ENCODE measurements at regions not wholly inside any gene's neighbourhood (a gene's known extent, or its start where the extent isn't known, plus 50 kb on each side); places are given as distances from the start of the nearest gene placed in this dataset.

DNA sequence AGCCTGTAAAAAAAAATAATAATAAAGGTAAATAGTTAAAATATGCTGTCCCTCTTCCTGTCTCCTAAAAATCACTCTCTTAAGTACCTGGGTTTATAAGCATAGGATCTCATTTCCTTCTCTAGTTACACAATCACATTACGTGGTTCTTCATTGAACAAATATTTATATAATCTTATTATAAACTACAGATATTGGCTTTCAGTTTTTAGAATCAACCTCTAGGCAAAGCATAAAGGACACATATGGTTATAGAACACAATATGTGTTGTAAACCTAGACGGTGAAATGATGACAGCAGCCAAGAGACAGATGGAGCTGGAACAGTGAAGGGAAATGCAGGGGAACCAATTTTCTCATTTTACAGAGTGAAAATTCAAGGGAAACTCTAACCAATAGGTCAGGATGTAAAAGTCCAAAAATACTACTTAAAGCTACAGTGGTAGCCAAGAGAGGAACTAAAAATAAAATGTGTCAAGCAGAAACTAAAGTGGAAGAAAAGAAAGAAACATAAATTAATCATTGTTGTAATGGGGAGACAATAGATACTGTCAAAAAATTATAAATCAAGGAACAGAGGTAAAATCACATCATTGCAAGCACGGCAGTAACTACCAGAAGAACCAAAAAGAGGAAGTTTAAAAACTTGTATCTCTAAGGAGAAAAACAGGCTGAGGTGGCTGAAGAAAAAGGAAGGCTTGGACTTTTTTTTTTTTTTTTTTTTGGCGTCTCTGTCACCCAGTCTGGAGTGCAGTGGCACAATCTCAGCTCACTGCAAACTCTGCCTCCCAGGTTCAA lies 82.8 kb upstream of the CDYL start:
- TF ChIP-seq EZH2 (IDR thresholded peaks at IDR 0.05), result no peak
- no peak for TF ChIP-seq POLR2AphosphoS5 (IDR thresholded peaks at IDR 0.05; ENCODE audit: borderline replicate concordance, low read depth, low read length)
- no peak for TF ChIP-seq FOXP2 (optimal IDR thresholded peaks at IDR 0.05; ENCODE audit: control extremely low read depth, extremely low read length, insufficient read depth)

Measured in SK-N-MC (cell line).